ENCODE measurements at regions not wholly inside any gene's neighbourhood (a gene's known extent, or its start where the extent isn't known, plus 50 kb on each side); places are given as distances from the start of the nearest gene placed in this dataset.
A peak's percentile ranks its signal among the peaks of the same experiment; 100 is the strongest.

- DNase-seq, result no peak
Measured at GRCh38 chr5:39674209-39675082, 249.7 kb upstream of the DAB2 start.

DNA sequence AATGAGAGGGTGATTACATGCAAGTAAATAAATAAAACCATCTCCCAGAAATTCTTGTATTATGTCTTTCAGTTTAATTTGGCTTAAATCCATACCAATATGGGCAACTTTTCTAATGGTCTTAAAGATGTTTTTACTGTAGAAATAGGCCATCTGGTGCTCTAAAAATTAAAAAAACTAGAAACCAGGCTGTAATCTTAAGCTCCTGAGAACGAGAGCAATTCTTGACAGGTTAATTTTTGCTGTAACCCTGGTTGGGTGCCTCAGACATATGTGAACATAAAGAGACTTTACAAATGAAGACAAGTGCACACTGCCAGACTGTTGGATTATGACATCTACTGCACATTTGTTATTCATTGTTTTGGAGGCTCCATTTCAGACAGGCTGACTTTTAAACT, 246.8 kb upstream of the DAB2 start:
- DNase-seq, result no peak

GRCh38 chr5:39670955-39671354, 246.2 kb upstream of the DAB2 start:
- no peak for DNase-seq

DNA sequence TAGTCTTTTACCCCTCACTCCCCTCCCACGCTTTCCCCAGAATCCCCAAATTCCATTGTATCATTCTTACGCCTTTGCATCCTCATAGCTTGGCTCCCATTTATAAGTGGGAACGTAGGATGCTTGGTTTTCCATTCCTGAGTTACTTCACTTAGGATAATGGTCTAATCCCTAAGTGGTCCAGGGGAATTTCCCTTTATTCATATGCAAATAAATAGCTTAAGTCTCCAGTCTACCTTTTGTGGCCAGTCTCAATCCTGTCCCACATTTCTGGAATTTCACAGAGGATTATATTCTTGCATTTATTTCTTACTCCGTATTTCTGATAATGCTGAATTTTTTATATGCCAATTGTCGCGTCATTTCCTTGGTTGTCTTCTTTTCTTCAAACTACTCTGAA, 245.6 kb upstream of the DAB2 start:
- DNase-seq, result no peak

- DNase-seq, result no peak
Measured at GRCh38 chr5:39668980-39669379, 244.2 kb upstream of the DAB2 start.

GRCh38 chr5:39665328-39665727, 240.5 kb upstream of the DAB2 start:
- DNase-seq, result no peak

- no peak for DNase-seq
Measured at GRCh38 chr5:39662945-39663344, 238.2 kb upstream of the DAB2 start.

GRCh38 chr5:39661026-39661779, 236.4 kb upstream of the DAB2 start:
- no peak for DNase-seq

DNA sequence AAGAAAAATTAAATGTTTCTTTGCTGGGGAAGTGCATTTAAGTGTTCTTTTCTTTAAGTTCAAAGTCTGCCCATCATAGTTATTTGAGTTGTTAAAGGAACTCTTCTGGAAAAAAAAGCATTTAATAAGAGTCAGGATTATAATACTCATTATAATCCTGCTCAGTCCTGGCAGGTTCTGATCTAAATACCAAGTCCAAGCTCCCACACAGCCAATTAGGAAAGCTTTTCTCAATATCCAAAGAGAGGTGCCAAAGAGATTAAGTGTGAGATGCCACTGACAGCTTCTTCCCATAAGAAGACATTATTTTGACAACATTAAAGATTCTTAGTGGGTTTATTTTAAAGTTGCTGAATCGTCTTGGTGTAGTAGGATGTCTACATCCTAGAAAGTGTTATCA, 235.2 kb upstream of the DAB2 start:
- DNase-seq, result no peak

GRCh38 chr5:39658866-39659265, 234.1 kb upstream of the DAB2 start:
- no peak for DNase-seq

DNA sequence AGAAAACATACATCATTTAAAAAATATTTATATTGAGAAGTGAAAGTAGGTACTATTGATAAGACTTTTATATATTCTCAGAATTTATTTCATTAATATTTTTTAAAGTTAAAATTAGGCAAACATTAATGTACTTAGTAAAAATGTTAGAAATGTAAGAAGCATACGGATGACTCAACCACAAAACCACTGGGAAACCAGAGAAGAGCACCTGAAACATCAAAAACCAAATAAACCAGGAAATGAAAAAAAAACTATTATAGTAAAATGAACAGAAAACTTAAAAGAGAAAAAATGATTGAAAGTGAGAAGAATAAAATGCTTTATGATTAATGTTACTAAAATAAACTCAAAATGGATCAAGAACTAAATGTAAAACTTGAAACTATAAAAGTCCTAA, 233.2 kb upstream of the DAB2 start:
- peak; percentile 31 for DNase-seq

DNA sequence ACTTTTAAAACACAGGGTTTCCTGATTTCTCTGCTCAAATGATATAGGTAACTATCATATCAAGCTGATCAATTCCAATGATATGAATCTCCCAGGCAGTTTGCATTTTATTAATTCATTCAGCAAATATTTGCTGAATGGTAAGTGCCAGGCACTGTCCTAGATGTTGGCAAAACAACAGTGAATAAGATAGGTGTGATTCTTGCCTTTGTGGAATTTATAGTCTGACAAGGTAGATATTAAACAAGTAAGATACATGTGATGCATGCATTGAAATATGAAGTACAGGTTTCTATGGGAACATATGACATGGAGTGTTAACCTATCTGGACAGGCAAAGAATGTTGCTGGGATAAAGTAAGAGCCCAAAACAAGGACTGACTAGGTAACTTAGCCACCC, 231.8 kb upstream of the DAB2 start:
- DNase-seq, result no peak

DNA sequence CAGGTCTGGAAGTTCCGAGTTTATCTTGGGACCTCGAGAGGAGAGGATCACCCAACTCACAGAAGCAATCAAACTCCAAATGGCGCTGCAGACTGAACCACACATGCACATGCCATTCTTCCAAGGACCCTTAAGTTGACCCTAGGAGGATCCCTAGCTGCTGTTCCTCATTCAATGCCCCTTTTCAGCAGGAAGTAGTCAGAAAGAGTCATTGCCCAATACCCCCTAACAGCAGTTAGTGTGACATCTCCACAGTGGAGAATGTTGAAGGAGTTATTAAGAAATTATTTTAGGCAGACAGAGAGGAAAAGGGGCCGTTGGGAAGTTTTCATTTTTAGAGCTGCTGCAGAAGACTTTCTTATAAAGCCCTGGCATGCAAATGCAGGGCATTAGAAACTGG, 229.9 kb upstream of the DAB2 start:
- DNase-seq, result no peak

DNA sequence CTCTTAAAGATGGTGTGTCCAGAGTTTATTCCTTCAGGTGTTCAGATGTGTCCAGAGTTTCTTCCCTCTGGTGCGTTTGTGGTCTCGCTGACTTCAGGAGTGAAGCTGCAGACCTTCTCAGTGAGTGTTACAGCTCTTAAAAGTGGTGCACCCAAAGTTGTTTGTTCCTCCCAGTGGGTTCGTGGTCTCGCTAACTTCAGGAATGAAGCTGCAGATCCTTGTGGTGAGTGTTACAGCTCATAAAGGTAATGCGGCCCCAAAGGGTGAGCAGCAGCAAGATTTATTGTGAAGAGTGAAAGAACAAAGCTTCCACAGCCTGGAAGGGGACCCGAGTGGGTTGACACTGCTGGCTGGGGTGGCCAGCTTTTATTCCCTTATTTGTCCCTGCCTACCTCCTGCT, 227.7 kb upstream of the DAB2 start:
- peak; percentile 41 for DNase-seq

DNA sequence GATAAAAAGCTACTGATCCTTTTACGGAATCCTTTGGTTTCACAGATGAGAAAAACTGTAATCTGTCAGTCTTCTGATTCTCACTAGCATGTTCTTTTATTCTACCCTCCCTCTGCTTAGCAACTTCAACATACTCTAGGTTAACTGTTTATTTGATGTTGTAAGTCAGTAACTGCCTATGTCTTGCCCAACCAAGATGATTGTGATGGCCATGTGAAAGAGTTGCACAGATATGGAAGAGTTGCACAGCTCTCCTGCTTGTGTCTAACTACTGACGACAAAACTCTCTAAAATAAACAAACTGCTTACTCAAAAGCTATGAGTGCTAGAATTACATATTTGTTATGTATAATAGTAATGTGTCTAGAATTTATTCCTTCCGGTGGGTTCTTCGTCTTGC, 227.3 kb upstream of the DAB2 start:
- no peak for DNase-seq

- peak; percentile 29 for DNase-seq
Measured at GRCh38 chr5:39650008-39650762, 225.4 kb upstream of the DAB2 start.

- DNase-seq, result peak; percentile 48
Measured at GRCh38 chr5:39648848-39649227, 224.1 kb upstream of the DAB2 start.

- DNase-seq, result no peak
Measured at GRCh38 chr5:39648085-39648847, 223.5 kb upstream of the DAB2 start.

GRCh38 chr5:39640552-39640951, 215.8 kb upstream of the DAB2 start:
- no peak for DNase-seq

DNA sequence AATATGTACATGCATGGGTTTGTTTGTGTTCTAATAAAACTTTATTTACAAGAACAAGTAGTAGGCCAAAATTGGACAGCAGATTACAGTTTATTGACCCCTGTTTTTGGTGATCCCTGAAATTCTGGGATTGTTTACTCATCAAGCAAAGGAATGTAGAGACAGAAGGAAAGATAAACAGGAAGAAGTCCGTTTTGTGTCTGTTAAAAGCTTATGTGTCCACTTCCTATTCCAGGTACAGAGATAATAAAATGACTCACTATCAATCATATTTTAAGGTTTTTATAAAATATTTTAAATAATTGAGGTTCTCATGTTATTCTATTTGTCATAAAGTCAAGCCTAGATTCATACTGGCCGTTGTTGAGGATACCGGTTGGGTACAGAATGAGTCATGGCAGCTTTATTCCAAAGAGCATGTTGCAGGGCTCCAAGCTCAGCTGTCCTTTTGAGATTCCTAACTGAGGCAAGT, 214.9 kb upstream of the DAB2 start:
- DNase-seq, result no peak

DNA sequence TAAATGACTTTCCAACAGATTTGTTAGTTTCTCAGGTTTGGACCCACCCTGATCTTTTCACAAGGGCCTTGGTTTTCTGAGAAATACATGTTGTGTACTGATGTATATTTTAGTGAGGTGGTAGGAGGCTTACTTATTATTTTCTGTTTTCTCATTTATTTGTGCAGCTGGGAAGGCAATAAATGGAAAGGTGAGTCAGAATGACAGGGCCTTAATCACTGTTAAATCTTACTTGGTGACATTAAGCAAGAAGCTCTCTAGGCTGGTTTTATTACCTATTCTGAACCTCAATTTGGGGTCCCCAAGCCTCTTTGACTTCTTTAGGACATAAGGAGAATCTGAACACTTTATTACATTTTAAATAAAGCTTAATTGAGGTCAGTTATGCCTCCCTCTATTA, 214.0 kb upstream of the DAB2 start:
- DNase-seq, result no peak

- no peak for DNase-seq
Measured at GRCh38 chr5:39633057-39633456, 208.3 kb upstream of the DAB2 start.

DNA sequence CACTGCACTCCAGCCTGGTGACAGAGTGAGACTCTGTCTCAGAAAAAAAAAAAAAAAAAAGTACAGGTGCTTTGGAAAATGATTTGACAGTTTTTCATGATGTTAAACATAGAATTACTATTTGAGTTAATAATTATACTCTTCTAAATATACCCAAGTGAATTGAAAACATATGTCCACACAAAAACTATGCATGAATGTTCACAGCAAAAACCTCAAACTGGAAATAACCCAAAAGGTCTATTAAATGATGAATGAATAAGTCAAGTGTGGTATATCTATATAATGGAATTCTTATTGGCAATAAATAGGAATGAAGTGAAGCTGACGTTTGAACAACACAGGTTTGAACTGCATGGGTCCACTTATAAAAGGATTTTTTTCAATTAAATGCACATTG, 207.2 kb upstream of the DAB2 start:
- DNase-seq, result no peak
